HPDE6-E6E7 (cell line): ENCODE measurements at regions not wholly inside any gene's neighbourhood (a gene's known extent, or its start where the extent isn't known, plus 50 kb on each side); places are given as distances from the start of the nearest gene placed in this dataset.

Source experiments
- DNase-seq: peaks from one replicate; pipeline ENCODE4 v3.0.0; 2011; ENCODE audit warnings: missing footprints; ENCODE audit errors: extremely low spot score

DNA sequence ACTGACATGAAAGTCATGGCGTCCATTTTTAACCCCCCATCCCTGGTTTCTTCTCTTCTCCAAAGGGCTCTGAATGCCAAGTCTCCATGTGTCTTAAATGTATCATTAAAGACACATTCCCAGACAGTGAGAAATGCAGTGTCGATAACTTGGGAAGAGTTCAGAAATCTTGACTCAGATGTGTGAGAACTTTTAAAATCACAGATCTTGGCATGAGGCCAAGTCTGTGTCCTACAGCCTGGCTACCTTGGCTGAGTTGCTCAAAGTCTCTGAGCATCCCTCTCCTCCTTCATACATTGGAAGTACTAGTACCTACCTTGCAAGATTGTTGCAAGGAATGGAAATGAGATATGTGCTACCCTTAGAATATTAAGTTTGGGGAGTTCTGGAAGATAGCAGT lies 1046.5 kb upstream of the RBFOX1 start:
- no peak for DNase-seq

DNA sequence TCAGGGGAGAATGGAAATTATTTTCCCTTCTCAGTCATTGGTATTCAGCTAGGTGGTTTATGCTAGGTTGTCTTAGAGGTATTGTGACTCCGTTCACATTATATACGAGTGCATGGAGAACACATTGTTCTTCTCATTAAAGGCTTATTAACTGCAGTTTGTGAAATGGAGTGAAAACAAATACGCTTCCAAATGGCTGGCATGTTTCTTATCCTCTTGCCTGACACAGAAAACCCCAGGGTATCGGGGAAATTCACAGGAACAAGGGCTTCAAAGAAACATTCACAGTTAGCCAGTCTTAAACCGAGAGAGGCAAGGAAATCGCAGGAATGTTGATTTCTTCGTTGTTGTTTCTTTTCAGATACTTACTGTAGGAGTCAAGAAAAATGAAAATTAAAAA lies 1047.9 kb upstream of the RBFOX1 start:
- no peak for DNase-seq

DNA sequence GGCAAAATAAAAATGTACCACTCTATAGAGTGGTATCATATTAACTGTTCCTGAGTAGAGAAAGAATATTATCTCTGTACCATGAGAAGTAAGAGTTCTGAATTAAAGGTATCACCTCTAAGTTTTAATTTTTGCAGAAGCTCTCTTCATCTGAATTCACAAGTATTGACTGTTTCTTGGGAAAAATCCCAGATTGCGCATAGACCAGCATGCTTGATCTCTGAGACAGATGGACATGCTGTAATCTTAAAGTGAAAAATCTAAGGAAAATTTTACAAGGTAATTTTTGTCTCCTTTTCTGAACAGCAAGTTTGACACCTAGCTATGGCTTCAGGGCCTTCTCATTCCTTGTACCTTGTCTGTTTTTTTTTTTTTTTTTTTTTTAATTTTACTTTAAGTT lies 1050.7 kb upstream of the RBFOX1 start:
- DNase-seq = no peak

DNA sequence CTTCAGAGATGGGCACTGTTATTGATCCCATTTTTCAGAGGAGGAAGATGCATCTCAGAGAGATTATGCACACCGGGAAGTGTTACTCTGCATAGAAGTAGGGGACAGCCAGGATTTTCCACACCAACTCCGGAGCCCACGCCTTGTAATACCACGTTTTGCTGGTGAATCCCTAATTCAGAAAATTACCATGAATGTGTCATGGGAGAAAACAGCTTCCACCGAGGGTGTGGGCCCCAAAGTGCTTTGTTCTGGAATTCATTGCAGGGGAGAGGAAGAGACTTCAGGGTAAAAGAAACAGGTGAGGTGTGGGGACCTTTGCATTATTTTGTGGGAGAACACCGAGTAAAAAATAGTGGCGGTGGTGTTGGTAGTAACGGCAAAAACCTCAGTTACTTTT lies 1051.4 kb upstream of the RBFOX1 start:
- no peak for DNase-seq

DNA sequence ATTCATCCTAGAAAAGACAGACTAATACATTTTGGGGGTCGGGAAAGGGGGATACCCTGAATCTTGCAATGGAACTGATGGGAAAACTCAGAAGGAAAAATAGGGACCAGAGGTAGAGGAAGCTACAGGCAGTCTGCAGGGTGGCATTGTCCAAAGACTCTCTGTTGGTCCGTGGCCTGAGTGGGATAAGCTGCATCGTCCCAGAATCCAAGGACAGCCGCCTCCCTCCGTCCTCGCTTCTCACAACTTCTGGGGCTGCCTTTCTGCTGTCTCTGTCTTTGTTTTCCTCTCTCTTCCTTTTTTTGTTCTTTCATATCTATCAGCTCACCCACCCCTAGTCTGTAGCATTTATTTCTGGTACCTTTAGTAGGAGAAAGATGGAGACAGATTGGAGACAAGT lies 1052.6 kb upstream of the RBFOX1 start:
- no peak for DNase-seq

DNA sequence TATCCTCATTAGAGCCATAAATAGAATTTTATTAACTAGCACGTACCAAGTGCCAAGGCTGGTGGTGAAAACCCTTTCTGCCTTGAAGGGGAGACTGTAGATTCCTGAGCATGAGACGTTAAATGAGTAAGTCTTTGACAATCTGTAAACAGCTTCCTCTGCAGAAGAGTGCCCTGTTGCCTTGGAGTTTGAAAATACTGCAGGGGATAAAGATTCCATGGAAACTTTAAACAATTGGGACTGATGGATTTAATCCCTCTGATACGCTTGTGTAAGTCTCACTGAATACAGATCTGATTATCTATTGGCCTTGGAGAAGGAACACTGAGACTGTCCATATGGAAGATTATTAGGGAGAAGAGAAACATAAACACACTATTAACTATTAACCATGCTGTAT lies 1053.4 kb upstream of the RBFOX1 start:
- no peak for DNase-seq

DNA sequence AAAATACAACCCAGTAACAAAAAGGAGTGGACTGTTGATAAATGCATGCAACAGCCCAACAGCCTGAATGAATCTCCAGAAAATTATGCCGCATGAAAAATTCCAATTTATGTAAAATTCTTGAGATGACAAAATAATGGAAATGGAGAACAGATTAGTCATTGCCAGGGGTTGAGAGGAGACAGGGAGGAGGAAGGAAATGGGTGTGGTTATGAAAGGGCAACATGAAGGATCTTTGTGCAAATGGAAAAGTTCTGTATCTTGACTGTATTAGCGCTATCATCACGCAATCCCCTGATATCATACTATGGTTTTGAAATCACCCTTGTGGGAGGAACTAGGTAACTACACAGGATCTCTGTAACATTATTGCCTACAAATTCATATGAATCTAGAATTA lies 1058.3 kb upstream of the RBFOX1 start:
- DNase-seq = no peak

DNA sequence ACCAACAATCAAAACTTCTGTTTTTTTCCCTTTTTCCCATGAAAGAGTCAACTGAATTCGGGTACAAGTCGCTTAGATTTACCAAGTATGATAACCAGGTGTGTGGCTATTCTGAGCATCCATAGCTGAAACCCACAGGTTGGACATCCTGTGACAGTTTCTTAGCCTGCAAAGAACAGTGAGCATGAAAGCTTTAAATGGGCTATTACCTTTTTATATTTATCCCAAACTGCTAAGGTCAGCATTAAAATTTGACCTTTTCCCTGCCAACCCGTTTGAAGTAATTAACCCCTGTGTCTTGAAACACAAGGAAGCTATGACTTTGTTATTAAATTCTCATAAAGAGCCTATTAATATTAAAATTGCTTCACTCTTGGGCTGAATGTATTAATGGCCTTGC lies 1065.0 kb upstream of the RBFOX1 start:
- DNase-seq = no peak

DNA sequence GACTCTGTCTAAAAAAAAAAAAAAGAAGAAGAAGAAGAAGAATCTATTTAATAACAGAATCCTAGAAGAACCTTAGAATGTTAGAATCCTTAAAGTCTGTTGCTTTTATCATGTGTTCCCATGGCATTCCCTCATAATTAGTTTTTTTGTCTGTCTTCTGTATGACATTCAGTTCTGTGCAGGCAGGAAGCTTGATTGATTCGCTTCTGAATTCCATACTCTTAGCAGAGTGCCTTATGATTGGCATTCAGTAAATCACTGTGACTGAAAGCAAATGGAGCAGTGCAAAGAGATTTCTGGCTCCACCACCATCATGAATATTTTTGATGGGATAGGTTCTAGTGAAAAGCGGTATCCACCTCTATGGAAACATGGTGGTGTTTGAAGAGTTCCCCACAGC lies 1065.9 kb upstream of the RBFOX1 start:
- DNase-seq = no peak

DNA sequence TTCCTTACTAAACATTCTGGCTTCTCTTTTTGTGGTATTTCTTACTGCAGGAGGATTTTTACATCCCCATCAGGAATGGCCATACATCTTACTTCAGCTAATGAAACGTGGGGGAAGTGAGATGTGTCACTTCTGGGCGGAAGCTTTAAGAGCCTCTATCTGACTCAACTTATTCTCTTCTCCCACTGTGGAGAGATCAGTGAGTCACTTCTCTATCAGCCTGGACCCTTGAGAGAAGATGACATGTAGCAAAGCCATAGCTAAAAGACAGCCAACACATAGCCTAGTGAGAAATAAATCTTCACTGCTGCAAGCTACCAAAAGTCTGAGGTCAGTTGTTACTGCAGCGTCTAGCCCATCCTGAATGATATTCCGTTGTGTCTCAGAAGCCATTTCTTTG lies 1066.7 kb upstream of the RBFOX1 start:
- no peak for DNase-seq

DNA sequence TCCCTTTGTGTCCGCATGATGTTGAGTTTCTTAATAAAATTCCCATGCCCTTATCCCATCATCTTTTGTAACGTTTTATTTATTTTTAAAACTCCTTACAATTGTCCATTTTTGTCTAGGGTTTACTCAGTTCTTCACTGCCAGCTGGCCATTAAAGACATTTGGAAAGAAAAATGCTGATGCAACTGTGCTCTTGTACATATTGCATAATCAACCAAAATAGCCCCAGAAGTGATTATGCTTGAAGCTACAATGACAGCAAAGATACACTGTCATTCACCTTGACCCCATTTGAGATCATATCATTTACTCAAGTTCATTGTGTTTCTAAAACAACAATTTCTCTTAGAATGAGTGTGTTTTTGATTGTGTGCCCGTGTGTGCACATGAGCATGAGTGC lies 1074.6 kb upstream of the RBFOX1 start:
- DNase-seq = no peak

DNA sequence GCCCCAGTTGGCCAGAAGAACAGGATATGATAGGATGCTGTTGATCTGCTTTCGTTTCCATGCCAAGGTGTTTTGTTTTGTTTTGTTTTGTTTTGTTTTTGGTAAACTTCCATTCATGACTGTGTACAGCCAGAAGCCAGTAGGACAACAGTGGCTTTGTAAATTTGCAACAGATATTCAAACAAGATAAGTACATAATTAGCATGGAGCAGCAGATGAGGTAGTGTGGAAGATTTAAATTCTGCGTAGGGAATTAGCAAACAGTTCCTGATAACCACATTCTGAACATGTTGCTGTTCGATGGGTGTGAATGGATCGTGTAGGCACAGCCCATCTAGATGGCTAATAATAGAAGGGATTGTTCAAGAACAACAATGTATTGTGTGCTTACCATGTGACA lies 1080.1 kb upstream of the RBFOX1 start:
- no peak for DNase-seq

DNA sequence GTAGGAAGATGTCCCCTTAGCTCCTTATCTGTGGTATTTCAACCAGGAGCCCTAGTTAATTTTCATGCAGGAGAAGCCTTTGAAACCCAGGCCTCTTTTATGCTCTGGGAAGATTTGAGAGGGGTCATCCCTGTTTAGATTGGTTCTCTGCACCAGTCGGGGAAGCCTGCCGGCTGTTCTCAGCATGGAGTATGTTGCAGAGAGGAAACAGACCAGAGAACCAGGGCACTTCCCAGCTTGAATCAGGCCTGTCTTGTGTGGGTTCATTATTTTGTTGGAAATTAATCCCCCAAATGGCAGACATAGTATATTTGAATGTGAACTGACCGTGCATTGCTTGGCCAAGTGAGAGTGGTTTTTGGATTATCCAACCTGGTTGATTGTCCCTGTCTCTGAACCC lies 1082.1 kb upstream of the RBFOX1 start:
- no peak for DNase-seq

DNA sequence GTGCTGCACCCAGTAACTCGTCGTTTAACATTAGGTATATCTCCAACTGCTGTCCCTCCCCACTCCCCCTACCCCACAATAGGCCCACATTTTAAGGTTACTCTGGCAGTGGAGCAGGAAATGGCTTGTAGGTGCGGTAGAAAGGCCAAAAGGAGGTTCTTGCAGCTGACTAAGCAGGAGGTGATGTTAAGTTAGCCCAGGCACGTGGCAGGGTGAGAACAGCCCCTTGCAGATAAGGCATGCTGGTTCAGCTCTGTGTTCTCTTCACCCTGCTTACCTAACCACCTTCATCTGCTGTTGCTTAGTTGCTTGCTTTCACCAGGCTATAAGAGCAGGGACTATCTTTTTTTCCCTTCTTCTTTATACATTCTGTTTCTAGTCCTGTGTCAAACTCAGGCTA lies 1082.8 kb upstream of the RBFOX1 start:
- DNase-seq = no peak

DNA sequence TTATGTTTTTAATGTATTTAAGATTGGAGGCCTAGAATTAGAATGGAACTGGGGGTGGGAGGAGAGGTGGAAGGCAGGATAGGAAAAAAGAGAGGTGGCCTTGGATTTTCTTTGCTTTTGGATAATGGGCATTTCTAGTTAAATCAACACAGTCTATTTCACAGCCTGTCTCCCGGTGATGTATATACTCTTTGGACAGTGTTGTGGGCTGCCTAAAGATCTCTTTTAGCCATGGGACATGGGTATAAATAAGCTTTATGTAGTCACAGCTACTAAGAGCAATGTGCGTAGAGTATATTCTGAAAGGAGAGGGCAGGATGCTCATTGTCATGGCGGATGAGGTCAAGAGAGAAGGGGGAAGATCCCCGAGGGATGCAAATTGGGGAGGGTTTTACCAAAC lies 1084.4 kb upstream of the RBFOX1 start:
- DNase-seq = no peak

DNA sequence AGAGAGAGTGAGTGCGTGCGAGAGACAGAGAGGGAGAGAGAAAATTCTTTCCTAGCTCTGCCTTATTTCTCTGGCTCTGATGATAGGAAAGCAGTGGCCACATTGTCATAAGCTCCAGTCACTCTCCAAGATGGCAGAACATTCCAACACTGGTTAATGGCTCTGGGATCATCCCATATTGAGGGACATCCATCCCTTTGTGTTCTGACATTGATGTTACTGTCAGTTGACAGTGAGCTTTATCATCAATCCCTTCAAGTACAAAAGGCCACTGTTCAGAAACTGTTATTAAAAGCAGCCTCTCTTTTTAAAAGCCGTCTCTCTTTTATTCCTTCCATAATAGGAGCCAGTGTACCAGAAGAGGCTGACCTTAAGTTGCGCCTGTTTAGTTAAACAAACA lies 1084.9 kb upstream of the RBFOX1 start:
- no peak for DNase-seq

DNA sequence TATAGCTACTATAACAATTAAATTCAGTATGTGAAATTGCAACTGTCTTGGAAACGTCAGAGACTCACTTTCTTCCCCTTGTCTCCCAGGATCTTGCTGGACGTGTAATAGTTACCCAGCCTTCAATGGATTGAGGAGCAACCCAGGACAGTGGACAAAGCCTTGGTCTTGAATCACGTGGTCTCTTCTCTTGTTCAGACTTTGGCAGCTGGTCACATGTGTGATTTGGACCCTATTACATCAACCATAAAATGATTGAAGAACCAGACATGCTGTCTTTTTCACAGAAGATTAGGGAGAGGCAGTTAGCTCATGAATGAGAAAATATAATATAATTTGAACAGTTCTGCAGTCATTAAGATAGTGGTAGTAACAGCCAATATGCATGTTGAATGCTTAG lies 1085.5 kb upstream of the RBFOX1 start:
- no peak for DNase-seq

DNA sequence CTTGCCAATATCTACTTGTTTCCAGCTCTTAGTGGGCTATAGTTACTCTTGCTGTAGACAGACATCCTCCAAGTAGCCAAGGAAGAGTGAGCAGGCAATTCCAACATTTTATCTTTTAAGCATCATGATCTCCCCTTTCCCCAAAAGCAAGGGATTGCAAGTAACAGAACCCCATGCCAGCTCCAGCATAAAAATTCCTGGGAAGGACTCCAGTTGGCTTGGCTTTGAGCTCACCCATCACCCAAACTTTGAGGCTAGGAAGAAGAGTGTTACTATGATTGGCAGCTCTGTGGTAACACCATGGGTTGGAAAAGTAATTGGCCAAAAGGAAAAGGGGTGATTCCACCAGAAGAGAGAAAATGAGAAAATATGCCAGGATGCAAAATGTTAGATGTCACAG lies 1086.4 kb upstream of the RBFOX1 start:
- DNase-seq = no peak

DNA sequence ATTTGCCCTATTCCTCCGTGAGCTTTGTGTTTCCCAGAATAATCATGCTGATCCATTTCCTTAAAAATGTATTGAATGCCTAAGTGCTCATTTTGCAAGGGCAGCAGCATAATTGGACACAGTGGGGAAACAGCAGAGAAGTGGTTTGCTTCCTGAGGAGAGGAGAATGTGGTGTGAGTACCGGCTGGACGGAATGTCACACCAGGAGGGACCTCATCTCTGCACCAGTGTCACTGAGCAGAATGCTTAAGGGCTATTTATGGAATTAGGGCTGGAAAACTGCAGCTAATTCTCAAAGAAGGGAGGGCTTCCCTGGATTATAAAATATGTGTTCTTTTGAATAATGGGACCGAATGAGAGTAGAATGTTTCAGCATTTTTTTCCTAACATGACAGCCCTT lies 1100.6 kb upstream of the RBFOX1 start:
- no peak for DNase-seq

DNA sequence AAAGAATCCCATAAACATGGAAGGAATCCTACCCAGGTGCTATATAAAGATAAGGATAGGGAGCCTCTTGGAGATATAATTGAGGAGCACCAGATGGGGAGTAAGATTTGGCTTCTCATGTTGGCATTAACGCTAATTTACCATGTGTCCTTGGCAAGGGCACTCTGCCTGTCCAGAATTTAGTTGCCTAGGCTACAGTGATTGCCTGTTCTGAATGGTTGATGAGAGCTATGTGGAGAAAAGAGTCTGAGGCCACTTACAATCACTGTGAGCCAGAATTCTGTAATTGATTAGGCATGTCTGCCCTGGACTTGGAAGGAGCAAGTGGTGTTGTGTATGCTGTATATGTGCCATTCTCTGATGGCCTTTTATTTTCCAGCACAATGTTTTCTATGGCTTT lies 1101.2 kb upstream of the RBFOX1 start:
- DNase-seq = no peak

DNA sequence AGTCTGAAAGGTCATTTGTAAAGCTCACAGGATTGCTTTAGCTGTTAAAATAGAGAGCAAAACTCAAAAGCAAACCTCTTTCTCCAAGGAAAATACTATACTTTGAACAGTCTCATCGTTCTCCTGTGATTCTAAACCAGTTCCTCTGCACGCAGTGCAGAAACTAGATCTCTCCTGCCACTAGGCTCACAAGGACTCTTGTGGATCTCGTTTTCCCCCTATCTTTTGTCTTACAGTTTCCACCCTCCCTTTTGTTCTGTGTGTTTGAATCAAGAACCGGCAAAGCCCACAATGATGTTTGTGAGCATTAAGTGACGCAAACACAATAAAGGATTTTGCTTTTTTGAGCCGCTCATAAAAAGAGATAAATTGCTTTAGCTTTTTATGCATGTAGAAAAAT lies 1103.5 kb upstream of the RBFOX1 start:
- DNase-seq = no peak

DNA sequence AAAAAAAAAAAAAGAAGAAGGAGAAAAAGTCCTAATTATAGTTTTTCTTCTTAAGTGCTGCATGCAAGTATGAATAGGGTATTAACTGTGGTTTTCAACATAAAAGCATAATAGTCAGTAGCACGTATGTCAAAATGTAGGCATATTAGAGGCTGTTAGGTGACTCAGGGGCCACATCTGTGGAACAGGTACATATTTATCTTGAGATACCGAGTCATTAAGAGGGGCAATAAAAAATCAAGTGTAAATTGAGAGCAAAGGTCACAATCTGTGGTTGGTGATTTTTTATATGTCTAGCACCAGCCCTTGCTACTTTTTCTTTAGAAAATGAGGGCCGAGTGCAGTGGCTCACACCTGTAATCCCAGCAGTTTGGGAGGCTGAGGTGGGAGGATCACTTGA lies 1113.8 kb upstream of the RBFOX1 start:
- no peak for DNase-seq

DNA sequence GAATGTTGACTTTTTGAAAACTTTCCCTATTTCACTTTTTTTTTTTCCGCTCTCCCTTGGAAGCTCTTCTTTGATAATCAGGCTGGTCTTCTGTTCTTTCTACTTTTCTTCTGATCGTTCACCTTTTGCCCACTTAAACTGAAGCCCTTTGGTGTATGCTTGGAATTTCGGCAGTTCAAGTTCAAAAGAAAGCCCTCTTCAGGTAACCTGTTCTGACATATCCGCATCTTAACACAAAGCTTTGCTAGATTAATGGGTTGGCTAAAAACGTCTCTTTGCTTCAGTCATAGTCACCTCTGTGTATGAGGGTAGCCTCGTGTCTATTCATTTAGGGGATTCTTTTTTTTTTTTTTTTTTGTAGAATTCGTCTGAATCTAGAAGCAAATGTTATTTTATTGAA lies 1115.8 kb upstream of the RBFOX1 start:
- no peak for DNase-seq

DNA sequence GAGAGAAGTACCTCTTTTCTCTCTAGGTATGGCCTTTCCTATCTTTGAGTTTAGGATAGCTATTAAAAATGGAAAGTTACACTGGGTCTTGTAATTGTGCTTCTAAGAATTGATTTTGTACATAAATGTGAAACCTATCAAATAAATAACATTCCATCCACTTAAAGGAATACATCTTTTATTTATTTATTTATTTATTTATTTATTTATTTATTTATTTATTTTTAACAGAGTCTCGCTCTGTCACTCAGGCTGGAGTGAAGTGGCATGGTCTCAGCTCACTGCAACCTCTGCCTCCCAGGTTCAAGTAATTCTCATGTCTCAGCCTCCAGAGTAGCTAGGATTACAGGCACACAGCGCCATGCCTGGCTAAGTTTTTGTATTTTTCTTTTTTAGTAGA lies 1114.0 kb upstream of the EEF2KMT start:
- no peak for DNase-seq

DNA sequence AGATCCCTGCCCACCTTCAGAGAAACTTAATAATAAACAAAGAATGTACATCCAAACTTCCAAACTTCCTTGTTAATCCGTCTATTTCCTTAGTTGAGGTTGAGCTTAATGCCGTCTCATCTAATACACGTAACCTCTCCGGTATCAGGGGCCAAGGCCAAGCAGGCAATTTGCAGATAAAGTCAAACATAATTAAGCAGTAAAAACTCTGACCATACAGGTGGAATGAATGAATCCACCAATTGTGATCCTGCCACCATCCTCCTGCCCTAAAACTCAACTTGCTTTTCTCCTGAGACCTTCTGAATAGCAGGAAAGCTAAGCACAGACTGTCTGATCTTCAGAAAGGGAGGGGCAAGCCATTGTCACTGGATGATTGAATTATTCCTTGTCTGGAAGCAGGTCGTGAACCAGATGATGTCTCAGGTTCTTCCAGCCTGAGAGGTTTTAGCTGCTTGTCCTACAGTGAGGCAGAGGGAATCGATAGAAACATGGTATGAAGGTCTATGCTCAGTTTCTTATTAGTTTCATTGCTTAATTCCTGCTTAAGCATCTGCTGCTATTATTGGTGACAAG lies 1111.8 kb upstream of the EEF2KMT start:
- no peak for DNase-seq
